Karpas-422 (cell line): ENCODE measurements at regions not wholly inside any gene's neighbourhood (a gene's known extent, or its start where the extent isn't known, plus 50 kb on each side); places are given as distances from the start of the nearest gene placed in this dataset.
A peak's percentile ranks its signal among the peaks of the same experiment; 100 is the strongest.

Source experiments
- DNase-seq: peaks from one replicate; pipeline ENCODE4 v3.0.0-alpha.2; 2015
- H2AFZ ChIP-seq: fragments of 200-600 bp; sonication (generic); 2 replicates; pipeline ENCODE4 v1.6.1; 2014; ENCODE audit warnings: antibody characterized with exemption, low read length, mixed read lengths
- H3K27ac ChIP-seq: fragments of 200-600 bp; sonication (generic); 2 replicates; pipeline ENCODE4 v1.5.1; 2014; ENCODE audit warnings: mild to moderate bottlenecking, low read length, moderate library complexity
- H3K27me3 ChIP-seq: fragments of 200-600 bp; sonication (generic); 2 replicates; pipeline ENCODE4 v1.6.1; 2014; ENCODE audit warnings: low read length, mixed read lengths
- H3K36me3 ChIP-seq: fragments of 200-600 bp; sonication (generic); 2 replicates; pipeline ENCODE4 v1.6.1; 2014; ENCODE audit warnings: low read length, mixed read lengths; ENCODE audit not compliant: insufficient read depth
- H3K4me1 ChIP-seq: fragments of 200-600 bp; sonication (generic); 2 replicates; pipeline ENCODE4 v1.6.1; 2014; ENCODE audit warnings: mild to moderate bottlenecking, low read length, mixed read lengths
- H3K4me2 ChIP-seq: fragments of 200-600 bp; sonication (generic); 2 replicates; pipeline ENCODE4 v1.6.1; 2014; ENCODE audit warnings: low read length, low read depth, mild to moderate bottlenecking; ENCODE audit not compliant: poor library complexity, severe bottlenecking
- H3K4me3 ChIP-seq: fragments of 200-600 bp; sonication (generic); 2 replicates; pipeline ENCODE4 v1.5.1; 2014; ENCODE audit warnings: mild to moderate bottlenecking, antibody characterized with exemption, low read length, mixed read lengths
- H3K79me2 ChIP-seq: fragments of 200-600 bp; sonication (generic); 2 replicates; pipeline ENCODE4 v1.6.1; 2014; ENCODE audit warnings: mild to moderate bottlenecking, low read length, mixed read lengths
- H3K9ac ChIP-seq: fragments of 200-600 bp; sonication (generic); 2 replicates; pipeline ENCODE4 v1.6.0; 2014; ENCODE audit warnings: low read length
- H3K9me2 ChIP-seq: fragments of 200-600 bp; sonication (generic), shearing (Covaris generic); replicated peaks from 2 replicates; pipeline ENCODE4 v1.6.0; 2014; ENCODE audit warnings: mild to moderate bottlenecking, low read length, moderate library complexity; ENCODE audit not compliant: insufficient read depth
- H3K9me3 ChIP-seq: fragments of 300-700, 200-600 bp; sonication (generic); 2 replicates; pipeline ENCODE4 v1.6.1; 2014; ENCODE audit warnings: low read length, mixed read lengths
- H4K20me1 ChIP-seq: fragments of 200-600 bp; sonication (generic); 2 replicates; pipeline ENCODE4 v1.6.1; 2014; ENCODE audit warnings: mild to moderate bottlenecking, antibody characterized with exemption, low read length, low read depth; ENCODE audit not compliant: insufficient read depth

DNA sequence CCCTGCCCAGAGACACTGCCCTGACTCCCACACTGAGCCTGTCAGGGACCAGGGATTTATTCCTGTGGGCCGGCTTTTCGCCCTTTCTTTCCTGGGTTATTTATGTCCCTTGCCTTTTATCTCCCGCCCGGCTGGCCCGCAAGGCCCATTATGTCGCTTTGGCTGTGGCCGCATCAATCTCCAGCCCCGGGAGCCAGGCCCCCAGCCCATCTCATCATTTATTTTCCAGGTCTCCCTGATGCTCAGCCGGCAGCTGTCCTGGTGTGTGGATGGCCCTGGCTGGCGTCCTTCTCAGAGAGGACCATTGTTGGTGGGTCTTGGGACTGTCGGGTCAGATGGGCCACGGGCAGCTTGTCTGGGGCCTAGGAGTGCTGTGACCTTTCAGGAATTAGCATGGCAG lies 82.3 kb downstream of the FAM241B start:
- H3K9ac ChIP-seq, result no peak overlapping the region
- no peak overlapping the region for H3K4me3 ChIP-seq
- H3K79me2 ChIP-seq, result no peaks in the 10 kb centered on the region
- no peak for DNase-seq
- no peak overlapping the region for H3K27ac ChIP-seq
- no peaks in the 10 kb centered on the region; the same call in 1 of the 2 replicates for H4K20me1 ChIP-seq
- H3K9me3 ChIP-seq, result no peaks in the 10 kb centered on the region
- H3K4me2 ChIP-seq, result no peak overlapping the region
- no peak overlapping the region for H2AFZ ChIP-seq
- H3K4me1 ChIP-seq, result no peaks in the 10 kb centered on the region
- H3K9me2 ChIP-seq, result no peaks in the 10 kb centered on the region
- H3K27me3 ChIP-seq, result no peaks in the 10 kb centered on the region
- no peaks in the 10 kb centered on the region for H3K36me3 ChIP-seq

- no peak overlapping the region for H3K9ac ChIP-seq
- no peaks in the 10 kb centered on the region for H3K4me1 ChIP-seq
- H3K79me2 ChIP-seq, result no peaks in the 10 kb centered on the region
- no peaks in the 10 kb centered on the region for H3K9me3 ChIP-seq
- no peak overlapping the region for H3K27ac ChIP-seq
- no peak overlapping the region for H3K4me3 ChIP-seq
- no peak overlapping the region for H2AFZ ChIP-seq
- no peaks in the 10 kb centered on the region; the same call in 1 of the 2 replicates for H4K20me1 ChIP-seq
- no peaks in the 10 kb centered on the region for H3K27me3 ChIP-seq
- H3K36me3 ChIP-seq, result no peaks in the 10 kb centered on the region
- no peak for DNase-seq
- H3K4me2 ChIP-seq, result no peak overlapping the region
- no peaks in the 10 kb centered on the region for H3K9me2 ChIP-seq
Measured at GRCh38 chr10:69714572-69714971, 84.5 kb downstream of the FAM241B start.

GRCh38 chr10:69715156-69715898 lies 85.3 kb downstream of the FAM241B start:
- H2AFZ ChIP-seq, result no peak overlapping the region

GRCh38 chr10:69715899-69716606 lies 85.7 kb upstream of the COL13A1 start:
- Histone ChIP-seq H3K4me3 (no peak overlapping the region), H3K4me2 (no peak overlapping the region), H3K27me3 (no peaks in the 10 kb centered on the region), H3K9ac (no peak overlapping the region), H2AFZ (no peak overlapping the region), H3K9me3 (no peaks in the 10 kb centered on the region), H4K20me1 (no peaks in the 10 kb centered on the region; the same call in 1 of the 2 replicates), H3K4me1 (no peaks in the 10 kb centered on the region), H3K79me2 (no peaks in the 10 kb centered on the region), H3K27ac (no peak overlapping the region), H3K36me3 (no peaks in the 10 kb centered on the region), H3K9me2 (no peaks in the 10 kb centered on the region)
- no peak for DNase-seq

More at GRCh38 chr10:69715156-69715898, 85.3 kb downstream of the FAM241B start:
- no peak for DNase-seq
- H3K9me3 ChIP-seq, result no peaks in the 10 kb centered on the region
- no peak overlapping the region for H3K9ac ChIP-seq
- no peaks in the 10 kb centered on the region for H3K79me2 ChIP-seq
- H3K9me2 ChIP-seq, result no peaks in the 10 kb centered on the region
- H3K4me1 ChIP-seq, result no peaks in the 10 kb centered on the region
- no peaks in the 10 kb centered on the region for H3K27me3 ChIP-seq
- no peak overlapping the region for H3K27ac ChIP-seq
- no peak overlapping the region for H3K4me2 ChIP-seq
- H4K20me1 ChIP-seq, result no peaks in the 10 kb centered on the region; the same call in 1 of the 2 replicates
- no peaks in the 10 kb centered on the region for H3K36me3 ChIP-seq
- H3K4me3 ChIP-seq, result no peak overlapping the region

- Histone ChIP-seq H3K9ac (no peak overlapping the region), H4K20me1 (no peaks in the 10 kb centered on the region; the same call in 1 of the 2 replicates), H3K27ac (no peak overlapping the region), H3K36me3 (no peaks in the 10 kb centered on the region), H3K4me2 (no peak overlapping the region), H3K27me3 (no peaks in the 10 kb centered on the region), H2AFZ (no peak overlapping the region), H3K79me2 (no peaks in the 10 kb centered on the region), H3K9me2 (no peaks in the 10 kb centered on the region), H3K4me1 (no peaks in the 10 kb centered on the region), H3K4me3 (no peak overlapping the region), H3K9me3 (no peaks in the 10 kb centered on the region)
- DNase-seq, result peak; percentile 87
Measured at GRCh38 chr10:69716711-69717560, 84.8 kb upstream of the COL13A1 start.

GRCh38 chr10:69718951-69719350 lies 82.8 kb upstream of the COL13A1 start:
- Histone ChIP-seq H4K20me1 (no peaks in the 10 kb centered on the region; the same call in 1 of the 2 replicates), H3K27me3 (no peaks in the 10 kb centered on the region), H3K36me3 (no peaks in the 10 kb centered on the region), H3K79me2 (no peaks in the 10 kb centered on the region), H3K4me2 (no peak overlapping the region), H3K27ac (no peak overlapping the region), H2AFZ (no peak overlapping the region), H3K4me1 (no peaks in the 10 kb centered on the region), H3K9me2 (no peaks in the 10 kb centered on the region), H3K9me3 (no peaks in the 10 kb centered on the region), H3K9ac (no peak overlapping the region), H3K4me3 (no peak overlapping the region)
- no peak for DNase-seq

GRCh38 chr10:69721690-69722310 lies 79.9 kb upstream of the COL13A1 start:
- Histone ChIP-seq H4K20me1 (no peaks in the 10 kb centered on the region; the same call in 1 of the 2 replicates), H3K79me2 (no peaks in the 10 kb centered on the region), H3K9me2 (no peaks in the 10 kb centered on the region), H2AFZ (no peak overlapping the region), H3K9me3 (no peaks in the 10 kb centered on the region), H3K9ac (no peak overlapping the region), H3K4me2 (no peak overlapping the region), H3K27me3 (no peaks in the 10 kb centered on the region), H3K4me3 (no peak overlapping the region), H3K36me3 (no peaks in the 10 kb centered on the region), H3K4me1 (no peaks in the 10 kb centered on the region), H3K27ac (no peak overlapping the region)
- DNase-seq, result no peak
